Stimulated activated CD4-positive, alpha-beta T cell treated with anti-CD3 and anti-CD28 coated beads, Interleukin-2, amount 100 ng/mL, for 24 hours (primary cell): ENCODE measurements at regions not wholly inside any gene's neighbourhood (a gene's known extent, or its start where the extent isn't known, plus 50 kb on each side); places are given as distances from the start of the nearest gene placed in this dataset.
"Not testable (repeated sequence)": the region's sequence is repeated elsewhere in the genome, so short reads cannot be mapped to it uniquely, and the experiment has no call there.

Experiments used
- DNase-seq, 2 donors: peaks; one replicate each; pipeline ENCODE4 v3.0.0-alpha.2; 2020

DNA sequence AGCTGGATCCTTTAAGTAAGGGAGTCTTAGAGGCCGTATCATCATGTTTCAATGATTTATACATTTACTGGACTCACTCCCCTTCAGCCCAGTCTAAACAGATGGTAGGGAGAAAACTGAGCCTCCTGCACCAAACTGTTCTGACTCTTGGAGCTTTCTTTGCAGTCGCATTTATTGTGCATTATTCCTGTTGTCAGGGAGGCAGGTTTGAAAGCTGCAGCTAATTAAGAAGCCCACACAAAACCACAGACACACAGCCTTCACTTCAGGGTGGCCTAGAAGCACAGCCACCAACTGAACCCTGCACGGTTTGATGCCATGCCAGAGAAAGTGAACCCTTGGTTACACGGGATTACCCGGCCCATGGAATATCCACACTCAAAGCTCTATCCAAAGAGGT lies 911.0 kb downstream of the UQCRFS1 start:
- no peak for DNase-seq

- no peak for DNase-seq
Measured at GRCh38 chr19:28301463-28301862, 911.5 kb downstream of the UQCRFS1 start.

GRCh38 chr19:28299649-28300048 lies 913.3 kb downstream of the UQCRFS1 start:
- DNase-seq = no peak

GRCh38 chr19:28297586-28298157 lies 915.3 kb downstream of the UQCRFS1 start:
- no peak for DNase-seq

GRCh38 chr19:28297036-28297435 lies 915.9 kb downstream of the UQCRFS1 start:
- no peak for DNase-seq

- DNase-seq = no peak
Measured at GRCh38 chr19:28296506-28296905, 916.4 kb downstream of the UQCRFS1 start.

DNA sequence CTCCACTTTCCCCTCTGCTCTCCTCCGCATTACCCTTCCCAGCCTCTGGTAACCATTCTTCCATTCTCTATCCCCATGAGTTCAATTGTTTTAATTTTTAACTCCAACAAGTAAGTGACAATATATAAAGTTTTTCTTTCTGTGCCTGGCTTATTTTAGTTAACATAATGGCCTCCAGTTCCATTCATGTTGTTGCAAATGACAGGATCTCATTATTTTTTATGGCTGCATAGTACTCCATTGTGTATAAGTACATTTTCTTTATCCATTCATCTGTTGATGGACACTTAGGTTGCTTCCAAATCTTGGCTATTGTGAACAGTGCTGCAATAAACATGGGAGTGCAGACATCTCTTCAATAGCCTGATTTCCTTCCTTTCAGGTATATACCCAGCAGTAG lies 918.0 kb downstream of the UQCRFS1 start:
- not testable (repeated sequence) for DNase-seq

- DNase-seq = no peak
Measured at GRCh38 chr19:28294395-28294794, 918.6 kb downstream of the UQCRFS1 start.

GRCh38 chr19:28293685-28294084 lies 919.3 kb downstream of the UQCRFS1 start:
- DNase-seq = no peak

- DNase-seq = no peak
Measured at GRCh38 chr19:28292822-28293500, 920.0 kb downstream of the UQCRFS1 start.

- no peak for DNase-seq
Measured at GRCh38 chr19:28291874-28292273, 921.1 kb downstream of the UQCRFS1 start.

- DNase-seq = no peak
Measured at GRCh38 chr19:28290963-28291657, 921.8 kb downstream of the UQCRFS1 start.

DNA sequence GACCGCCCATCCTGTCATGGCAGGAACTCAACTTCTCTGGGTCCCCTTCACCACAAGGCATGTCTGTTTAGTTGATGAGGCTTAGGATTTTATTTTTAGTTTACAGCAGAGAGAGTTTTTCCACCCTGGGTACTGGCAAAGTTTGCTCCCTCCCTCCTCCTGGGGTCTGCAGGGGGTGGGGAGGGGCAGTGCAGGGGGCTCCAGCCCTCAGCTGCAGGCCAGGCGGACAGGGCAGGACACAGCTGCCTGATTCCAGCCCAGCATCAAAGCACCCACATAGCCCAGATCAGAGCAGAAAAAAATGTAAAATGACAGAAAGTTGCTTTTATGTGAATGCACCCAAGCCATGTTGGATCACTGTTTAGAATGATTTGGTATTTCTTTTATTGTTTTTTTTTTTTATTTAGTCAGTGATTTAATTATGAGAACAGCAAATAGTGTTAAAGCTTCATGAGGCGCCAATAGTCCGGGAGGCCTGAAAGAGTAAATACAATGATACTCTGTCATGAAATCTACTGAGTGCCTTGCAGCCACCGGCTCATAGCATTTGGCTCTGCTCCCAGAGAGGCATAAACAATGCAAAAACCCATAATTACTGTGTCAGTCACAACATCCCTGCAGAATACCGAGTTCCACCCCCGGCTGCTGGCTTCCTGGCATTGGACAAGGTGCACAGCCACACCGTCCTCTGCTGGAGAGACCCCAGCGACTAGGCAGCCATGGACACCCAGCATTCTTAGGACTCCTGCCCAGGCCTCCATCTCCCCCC lies 923.5 kb downstream of the UQCRFS1 start:
- DNase-seq = no peak

DNA sequence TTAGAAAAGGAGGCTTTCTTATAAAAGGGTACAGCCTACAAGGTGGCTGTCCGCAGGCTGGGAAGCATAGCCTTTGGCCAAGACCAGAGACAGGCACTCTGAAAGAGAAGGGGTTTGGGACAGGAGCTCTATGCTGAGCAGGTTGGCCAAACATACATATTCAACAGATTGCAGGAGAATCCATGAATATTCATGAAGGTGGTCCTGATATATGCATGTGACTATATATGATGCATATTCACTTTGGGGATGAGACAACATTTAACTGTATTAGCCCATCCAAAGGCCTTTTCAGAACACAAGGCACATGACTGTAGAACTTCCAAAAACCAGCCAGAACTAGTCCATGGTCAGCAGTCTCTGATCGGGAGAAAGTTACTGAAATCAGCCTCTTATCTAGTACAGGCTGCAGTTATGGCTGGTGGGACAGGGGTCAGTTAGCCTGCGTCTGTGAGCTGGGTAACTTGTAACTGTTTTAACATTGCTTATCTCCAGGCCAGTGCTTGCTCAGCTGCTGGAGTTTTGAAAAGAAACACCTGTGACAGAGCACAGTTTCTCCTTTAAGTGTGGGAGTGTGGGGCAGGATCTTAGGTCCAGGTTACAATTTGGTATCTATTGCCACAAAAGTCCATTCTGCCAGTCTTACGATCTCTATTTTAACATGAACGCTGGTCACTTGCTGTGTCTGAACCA lies 924.2 kb downstream of the UQCRFS1 start:
- DNase-seq = no peak

DNA sequence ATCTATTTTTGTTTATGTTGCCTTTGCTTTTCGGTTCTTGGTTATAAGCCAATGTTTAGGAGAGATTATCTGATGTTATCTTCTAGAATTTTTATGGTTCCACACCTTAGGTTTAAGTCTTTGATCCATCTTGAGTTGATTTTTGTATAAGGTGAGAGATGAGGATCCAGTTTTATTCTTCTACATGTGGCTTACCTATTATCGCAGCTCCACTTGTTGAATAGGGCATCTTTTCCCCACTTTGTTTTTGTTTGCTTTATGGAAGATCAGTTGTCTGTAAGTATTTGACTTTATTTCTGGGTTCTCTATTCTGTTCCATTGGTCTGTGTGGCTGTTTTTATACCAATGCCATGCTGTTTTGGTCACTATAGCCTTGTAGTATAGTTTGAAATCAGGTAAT lies 927.0 kb downstream of the UQCRFS1 start:
- DNase-seq = no peak

GRCh38 chr19:28285078-28285477 lies 927.9 kb downstream of the UQCRFS1 start:
- no peak for DNase-seq

DNA sequence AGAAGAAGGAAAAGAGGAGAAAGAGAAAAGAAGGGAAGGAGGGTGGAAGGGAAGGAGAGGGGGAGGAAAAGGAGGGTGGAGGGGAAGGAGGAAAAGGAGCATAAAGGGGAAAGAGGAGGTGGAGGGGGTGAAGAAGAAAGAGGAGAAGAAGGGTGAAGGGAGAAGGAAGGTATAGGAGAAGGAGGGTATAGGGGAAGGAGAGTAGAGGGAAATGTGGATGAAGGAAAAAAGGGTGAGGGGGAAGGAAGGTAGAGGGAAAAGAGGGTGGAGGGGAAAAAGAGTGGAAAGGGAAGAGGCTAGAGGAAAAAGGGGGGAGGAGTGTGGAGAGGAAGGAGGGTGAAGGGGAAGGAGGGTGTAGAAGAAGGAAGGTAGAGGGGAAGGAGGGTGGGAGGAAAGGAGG lies 928.6 kb downstream of the UQCRFS1 start:
- no peak for DNase-seq

DNA sequence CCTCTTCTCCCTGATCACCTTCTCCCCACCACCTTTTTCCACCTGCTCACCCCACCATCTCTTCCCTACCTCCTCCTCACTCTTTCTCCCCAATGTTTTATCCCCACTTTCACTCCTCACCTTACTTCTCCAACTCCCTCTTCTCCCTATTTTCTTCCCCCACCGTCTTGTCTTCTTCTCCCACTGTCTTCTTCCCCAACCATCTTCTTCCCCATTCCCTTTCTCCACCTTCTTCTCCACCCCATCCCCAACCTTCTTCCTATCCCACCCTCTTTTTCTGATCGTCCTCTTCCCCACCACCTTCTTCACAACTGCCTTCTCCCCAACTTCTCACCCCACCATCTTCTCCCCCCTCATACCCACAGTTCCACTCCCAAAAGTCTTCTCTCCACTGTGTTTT lies 929.4 kb downstream of the UQCRFS1 start:
- DNase-seq = no peak

DNA sequence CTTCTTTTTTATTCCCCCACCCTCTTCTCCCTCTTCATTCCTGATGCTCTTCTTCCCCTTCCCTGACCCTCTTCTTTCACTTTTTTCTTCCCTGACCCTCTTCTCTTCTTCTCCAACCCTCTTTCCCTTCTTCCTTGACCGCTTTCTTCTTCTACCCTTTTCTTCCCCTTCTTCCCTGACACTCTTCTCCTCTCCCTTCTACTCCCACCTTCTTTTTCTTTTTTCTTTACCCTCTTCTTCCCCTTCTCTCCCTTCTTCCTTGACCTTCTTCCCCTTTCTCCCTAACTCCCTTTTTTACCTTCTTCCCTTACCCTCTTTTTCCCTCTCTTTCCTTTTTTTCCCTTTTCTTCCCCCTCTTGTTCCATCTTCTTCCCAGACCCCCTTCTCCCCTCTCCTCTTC lies 931.3 kb downstream of the UQCRFS1 start:
- no peak for DNase-seq

DNA sequence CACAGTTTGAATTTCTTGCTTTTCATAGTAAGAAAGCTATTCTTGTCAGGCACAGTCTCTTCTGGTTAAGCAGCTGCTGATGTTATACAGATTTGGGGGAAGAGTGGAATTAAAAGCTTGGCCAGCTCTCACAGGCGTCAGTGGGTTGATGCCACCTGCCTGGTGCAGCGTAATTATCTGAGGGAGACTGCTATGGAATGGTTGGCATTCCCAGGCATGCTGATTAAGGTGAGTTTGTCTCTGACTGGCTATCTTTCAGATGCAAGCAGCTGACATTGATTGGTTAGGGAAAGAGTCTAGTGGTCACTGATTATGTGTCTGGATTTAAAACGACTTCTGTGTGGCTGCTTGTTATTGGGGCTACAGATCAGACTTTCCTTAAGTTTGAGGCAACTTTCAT lies 948.4 kb downstream of the UQCRFS1 start:
- DNase-seq = no peak

GRCh38 chr19:28258829-28259228 lies 954.1 kb downstream of the UQCRFS1 start:
- DNase-seq = no peak

DNA sequence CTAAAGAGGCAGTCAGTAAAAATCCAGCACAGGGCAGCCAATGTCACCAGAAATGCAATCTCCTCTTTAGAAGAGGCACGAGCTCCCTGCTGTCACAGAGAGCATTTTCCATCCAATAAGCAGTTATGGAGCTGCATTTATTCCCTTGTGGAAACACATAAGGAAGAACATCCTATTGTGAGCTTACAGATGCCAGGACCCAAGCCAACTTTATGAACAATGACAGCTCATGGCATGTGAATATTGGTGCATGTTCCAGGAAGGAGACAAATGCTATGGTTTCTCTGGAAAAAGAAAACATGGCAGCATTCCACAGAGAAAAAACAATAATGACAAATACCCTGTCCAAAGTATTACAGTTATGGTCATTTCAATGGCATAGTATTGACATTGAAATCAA lies 955.6 kb downstream of the UQCRFS1 start:
- DNase-seq = no peak

DNA sequence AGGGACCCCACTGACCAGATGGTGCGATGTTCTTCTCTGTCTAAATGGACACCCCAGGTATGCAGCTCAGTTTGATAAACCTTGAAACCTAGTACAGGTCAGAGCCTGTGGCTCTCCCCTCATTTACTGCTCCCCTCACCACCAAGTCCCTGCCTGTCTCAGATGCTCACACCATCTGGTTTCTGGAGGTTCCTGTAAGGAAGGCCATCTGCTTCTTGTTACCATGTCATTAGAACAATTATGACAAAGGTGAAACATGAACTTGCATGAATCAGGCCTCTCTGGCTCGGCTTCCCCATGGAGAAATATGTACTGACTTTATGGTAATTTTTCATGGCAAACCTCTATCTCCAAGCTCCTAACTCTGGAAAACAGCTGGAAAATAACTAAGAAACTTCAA lies 965.7 kb downstream of the UQCRFS1 start:
- no peak for DNase-seq
